ENCODE measurements at regions not wholly inside any gene's neighbourhood (a gene's known extent, or its start where the extent isn't known, plus 50 kb on each side); places are given as distances from the start of the nearest gene placed in this dataset.

DNA sequence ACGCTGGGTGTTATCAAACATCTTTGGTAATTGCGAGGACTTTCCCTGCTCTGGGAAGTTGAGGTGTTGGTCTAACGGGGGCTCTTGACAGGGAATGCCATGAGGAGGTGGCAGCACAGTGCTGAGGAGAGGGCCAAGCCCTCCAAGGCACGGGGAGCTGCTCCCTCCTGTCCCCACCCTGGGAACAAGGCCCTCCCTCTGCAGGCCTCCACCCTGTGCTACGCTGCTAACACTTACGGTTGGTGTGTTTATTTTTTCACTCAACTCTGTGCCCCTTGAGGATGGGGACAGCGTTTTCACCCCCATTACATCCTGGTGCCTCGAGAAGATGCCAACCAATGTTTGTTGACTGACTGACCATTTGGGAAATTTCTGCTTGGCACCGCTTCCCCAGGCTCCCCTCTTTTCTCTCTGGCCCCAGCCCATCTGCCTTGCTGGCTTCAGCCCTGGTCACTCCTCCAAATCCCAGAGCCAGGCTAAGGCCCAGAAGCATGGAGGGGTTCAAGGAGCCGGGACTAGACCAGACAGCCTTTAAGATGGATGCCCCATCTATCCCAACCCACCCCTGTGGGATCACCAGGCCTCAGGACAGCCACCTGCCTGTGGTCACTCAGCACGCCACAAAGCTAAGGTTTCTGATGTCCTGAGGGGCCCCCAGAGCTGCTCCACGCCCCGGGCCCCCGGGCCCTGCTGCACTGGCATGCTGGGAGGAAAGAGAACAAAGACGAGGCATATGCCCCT lies 125.7 kb downstream of the BARX1 start:
- no peak for DNase-seq (ENCODE audit: low read depth in 2 of 2)

- no peak for DNase-seq (ENCODE audit: low read depth in 2 of 2)
Measured at GRCh38 chr9:93828331-93829097, 126.6 kb downstream of the BARX1 start.

DNA sequence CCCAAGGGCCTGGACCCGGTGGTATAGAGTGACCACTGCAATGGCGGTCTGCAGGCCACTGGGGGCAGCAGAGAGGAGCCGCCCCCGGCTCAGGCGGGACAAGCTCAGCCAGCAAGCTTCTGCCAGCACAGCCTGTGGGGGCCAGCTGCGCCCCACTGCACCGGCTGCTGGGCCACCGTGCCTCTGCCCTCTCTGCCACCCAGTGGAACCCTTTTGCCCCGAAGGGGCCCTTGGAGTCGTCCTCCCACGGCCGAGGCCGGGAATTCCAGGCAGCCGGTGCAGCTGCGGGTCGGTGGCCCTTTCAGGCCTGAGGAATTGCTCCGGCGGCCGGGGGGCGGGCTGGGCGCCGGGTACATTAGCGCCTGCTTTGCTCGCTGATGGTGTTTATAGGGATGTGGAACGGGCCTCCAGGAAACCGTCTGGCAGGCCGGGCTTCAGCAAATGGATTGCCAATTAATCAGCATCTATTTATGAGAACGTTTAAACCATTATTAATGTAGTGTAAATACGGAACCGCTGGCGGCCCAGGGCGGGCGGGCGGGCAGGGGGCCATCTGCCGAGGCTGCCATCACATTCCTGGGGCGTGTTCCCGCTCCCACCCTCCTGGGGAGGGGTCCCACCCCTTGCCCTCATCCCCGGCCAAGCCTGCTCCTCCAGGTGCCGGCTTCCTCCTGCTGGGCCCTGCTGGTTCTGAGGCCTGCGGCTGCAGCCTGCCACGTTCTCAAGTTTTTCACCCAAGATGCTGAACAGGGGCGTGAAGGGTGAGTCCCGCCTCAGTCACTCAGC lies 127.4 kb downstream of the BARX1 start:
- no peak for DNase-seq (ENCODE audit: low read depth in 2 of 2)

DNA sequence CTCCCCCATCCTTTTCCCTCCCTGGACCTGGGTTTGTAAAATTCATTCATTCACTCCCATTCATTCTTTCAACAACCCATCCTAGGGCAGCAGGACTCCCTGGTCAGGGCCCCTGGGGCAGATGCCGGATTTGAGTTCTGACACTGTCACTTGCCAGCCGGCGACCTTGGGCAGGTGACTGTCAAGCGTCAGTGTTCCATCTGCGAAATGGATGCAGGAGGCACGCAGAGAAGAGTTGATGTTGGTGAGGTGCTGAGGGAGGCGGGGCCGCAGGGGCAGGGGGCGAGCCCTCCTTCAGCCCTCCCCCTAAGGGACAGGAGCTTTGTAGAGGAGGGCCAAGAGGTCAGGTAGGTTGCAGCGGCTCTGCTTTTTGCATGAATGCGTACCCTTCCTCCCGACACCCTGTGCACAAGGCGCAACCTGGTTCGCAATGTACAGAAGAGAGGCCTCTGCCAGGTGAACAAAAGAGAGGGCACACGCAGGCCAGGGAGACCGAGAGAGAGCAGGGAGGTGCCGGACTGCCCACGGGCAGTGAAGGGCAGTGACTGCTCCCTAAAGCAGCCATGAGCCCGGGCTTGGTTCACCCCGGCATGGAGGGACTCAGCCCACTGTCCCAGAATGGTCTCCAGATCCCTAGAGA lies 128.1 kb downstream of the BARX1 start:
- no peak for DNase-seq (ENCODE audit: low read depth in 2 of 2)

DNA sequence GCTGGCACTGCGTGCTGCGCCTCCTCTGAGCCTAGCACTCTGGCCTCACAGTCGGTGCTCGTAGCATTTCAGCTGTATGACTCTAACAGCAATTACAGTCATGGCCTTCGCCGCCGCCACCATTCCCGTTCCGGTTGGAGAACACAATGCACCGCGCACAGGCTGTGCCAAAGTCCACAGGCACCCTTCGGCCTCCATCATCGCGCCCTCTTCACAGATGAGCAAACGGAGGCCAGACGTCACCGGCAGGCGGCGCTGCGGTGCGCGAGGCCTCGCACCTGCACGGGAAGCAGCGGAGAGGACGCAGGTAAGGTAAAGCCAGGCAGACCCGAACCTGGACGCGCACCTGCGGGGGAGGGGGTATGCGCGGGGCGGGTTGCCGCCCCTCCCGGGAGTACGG lies 128.9 kb downstream of the BARX1 start:
- peak in 1 of 2 donors; percentile 11 for DNase-seq (ENCODE audit: low read depth in 2 of 2)

GRCh38 chr9:93825348-93826115 lies 129.6 kb downstream of the BARX1 start:
- DNase-seq (ENCODE audit: low read depth in 2 of 2), result no peak

- DNase-seq (ENCODE audit: low read depth in 2 of 2), result no peak
Measured at GRCh38 chr9:93824386-93825294, 130.5 kb downstream of the BARX1 start.

DNA sequence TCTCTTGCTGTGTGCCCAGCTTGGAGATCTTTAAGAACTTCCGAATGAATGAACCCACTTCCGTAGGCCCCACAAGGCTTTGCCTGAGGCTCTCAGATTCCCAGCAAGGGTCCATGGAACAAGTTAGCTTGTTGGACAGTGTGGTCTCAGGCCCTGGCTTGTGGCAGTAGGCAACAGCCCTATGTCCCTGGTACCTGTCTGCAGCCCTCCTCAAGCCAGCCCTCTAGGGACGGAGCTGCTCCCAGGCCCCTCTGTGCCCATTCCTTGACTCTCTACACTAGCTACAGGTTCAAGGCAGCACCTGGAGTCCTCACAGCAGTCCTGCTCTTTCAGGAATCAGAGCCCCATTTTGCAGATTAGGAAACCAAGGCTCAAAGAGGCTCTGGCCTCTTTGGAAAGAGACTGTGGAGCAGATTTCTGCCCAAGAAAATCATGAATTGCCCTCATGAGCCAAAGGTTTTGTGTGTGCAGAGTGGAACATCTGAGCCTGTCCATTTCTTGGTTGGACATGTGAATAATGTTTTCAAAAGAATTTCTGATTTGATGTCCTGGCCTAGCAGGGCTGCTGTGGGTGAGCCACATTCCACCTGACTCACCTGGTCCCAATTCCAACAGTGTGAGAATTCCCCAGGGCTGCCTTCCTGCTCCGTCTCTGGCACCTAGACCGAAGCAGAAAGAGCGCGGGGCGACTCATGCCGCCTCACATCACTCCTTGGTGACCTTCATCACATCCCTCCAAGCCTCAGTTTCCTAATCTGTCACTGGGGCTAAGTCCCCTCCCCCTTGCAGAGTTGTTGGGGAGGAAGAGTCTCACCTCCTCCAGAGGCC lies 131.7 kb downstream of the BARX1 start:
- DNase-seq (ENCODE audit: low read depth in 2 of 2), result no peak

- DNase-seq (ENCODE audit: low read depth in 2 of 2), result no peak
Measured at GRCh38 chr9:93822229-93822628, 132.9 kb downstream of the BARX1 start.

- no peak for DNase-seq (ENCODE audit: low read depth in 2 of 2)
Measured at GRCh38 chr9:93821307-93821703, 133.8 kb downstream of the BARX1 start.

GRCh38 chr9:93820667-93821306 lies 134.4 kb downstream of the BARX1 start:
- no peak for DNase-seq (ENCODE audit: low read depth in 2 of 2)

DNA sequence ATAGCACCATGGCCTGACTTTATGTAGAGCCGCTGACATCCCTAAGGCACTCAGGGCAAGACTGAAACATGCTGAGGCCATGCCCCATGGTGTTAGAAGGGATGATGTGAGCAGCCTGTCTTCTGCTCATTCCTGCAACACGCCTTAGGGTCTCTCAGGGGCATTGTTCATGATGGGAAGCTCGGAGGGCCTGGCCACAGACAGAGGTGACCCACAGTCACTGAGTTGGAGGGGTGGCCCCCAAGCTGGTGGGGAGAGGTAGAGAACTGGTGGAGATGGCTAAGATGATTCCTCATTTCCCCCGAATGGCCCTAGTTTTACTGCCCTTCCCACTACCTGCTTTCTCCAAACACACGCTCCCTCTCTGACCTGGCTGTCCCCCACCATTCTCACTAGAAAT lies 135.2 kb downstream of the BARX1 start:
- DNase-seq (ENCODE audit: low read depth in 2 of 2), result no peak

DNA sequence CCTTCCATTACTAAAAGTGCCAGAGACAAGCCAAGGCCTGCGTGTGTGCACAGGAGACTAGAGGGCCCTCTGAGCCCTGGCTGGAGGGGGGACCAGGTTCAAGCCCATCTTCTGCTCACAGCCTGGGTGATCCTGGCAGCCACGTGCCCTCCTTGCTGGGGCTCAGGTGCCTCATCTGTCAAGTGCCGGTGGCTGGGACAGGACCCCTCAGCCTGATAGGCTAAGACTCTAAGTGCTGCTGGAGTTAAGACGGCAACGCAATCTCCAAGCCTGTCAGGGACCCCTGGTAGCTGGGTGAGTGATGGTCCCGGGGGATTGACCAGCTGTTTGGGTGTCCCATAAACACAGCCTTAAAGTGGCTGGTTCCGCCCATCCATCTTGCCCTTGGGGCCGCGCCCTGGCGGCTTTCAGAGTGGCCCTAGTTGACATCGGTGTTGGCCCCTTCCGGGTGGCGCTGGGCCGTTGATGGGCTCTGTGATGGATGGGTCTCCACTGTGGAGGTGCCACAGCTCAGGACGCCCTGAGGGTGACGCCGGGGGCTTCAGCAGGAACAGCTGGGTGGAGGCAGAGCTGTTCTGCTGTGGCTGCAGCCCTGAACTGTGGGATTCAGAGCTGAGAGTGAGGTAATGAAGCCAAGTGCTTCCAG lies 136.2 kb downstream of the BARX1 start:
- DNase-seq (ENCODE audit: low read depth in 2 of 2), result no peak

- no peak for DNase-seq (ENCODE audit: low read depth in 2 of 2)
Measured at GRCh38 chr9:93818237-93818636, 136.9 kb downstream of the BARX1 start.

DNA sequence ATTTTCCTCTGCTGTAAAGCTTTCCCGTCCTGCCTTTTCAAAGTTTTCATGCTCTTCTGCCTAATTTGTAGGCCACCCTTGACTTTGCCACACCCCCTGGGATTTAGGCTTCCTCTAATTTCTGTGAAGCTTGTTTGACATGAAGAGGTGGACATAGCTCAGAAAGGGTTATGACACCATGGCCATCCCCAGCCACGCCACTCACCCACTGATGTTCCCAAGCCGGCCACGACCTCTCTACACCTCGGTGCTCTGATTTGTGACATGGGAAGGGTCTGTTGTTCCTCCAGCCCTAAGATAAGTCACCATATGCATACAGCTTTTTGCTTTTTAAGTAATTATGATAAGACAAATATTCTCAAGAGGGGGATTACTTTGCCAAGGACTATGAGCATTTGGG lies 139.5 kb downstream of the BARX1 start:
- DNase-seq (ENCODE audit: low read depth in 2 of 2), result no peak

GRCh38 chr9:93815135-93815534 lies 140.0 kb downstream of the BARX1 start:
- no peak for DNase-seq (ENCODE audit: low read depth in 2 of 2)

- DNase-seq (ENCODE audit: low read depth in 2 of 2), result no peak
Measured at GRCh38 chr9:93814077-93814956, 140.8 kb downstream of the BARX1 start.

Measured in stimulated activated CD4-positive, alpha-beta T cell treated with anti-CD3 and anti-CD28 coated beads, Interleukin-1b, Interleukin-23, amount 100 ng/mL, for 1 hour (primary cell).